Embryonic facial prominence (tissue), 1 donor: ENCODE measurements at regions not wholly inside any gene's neighbourhood (a gene's known extent, or its start where the extent isn't known, plus 50 kb on each side); places are given as distances from the start of the nearest gene placed in this dataset.

Experiments used
- DNase-seq: peaks from one replicate; pipeline ENCODE4 v3.0.0-alpha.2; 2016; ENCODE audit errors: extremely low spot score

DNA sequence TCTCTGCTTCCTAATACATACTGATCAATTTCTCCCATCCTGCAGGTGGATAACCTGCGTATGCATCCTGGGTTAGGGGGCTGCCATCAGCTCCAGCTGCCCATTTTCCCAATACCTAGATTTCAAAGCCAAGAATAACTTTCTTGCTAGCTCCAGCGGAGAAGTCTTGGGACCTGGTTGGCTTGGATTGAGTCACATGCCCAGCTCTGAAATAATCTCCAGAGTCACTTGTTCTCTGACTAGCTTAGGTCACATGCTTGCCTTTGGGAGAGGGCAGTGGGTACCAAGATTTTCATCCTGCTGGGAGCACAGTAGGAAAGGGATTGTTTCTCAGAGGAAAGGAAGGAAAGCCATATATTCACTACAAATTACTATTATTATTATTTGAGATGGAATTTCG, 70.0 kb upstream of the ELAC2 start:
- DNase-seq, result no peak

DNA sequence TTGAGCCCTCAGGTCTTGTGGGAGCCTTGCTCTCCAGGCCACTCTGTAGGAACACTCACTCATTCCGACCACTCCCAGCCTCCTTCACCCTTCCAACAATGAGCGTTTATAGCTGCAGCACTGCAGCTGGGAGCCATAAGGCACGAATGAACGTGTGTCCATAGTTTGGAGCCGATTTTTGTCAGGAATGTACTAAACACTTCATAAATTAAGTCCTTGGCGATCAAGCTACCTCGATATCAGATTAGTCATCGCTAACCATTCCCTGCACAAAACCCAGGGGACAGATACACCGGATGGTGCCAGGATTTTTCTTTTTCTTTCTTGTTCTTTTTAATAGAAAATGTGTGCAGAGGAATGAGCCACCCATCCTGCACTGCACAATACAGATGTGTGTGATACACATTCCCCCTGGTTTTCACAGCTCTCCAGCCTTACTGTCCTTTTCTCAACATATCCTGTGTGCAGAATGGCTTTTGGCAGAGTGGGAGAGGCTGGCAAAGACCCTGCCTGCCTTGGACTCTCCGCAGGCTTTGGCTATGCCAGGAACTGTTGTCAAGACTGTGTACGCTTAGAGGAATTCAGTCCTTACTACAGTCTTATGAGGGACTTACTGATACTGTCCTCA, 68.4 kb upstream of the ELAC2 start:
- no peak for DNase-seq

DNA sequence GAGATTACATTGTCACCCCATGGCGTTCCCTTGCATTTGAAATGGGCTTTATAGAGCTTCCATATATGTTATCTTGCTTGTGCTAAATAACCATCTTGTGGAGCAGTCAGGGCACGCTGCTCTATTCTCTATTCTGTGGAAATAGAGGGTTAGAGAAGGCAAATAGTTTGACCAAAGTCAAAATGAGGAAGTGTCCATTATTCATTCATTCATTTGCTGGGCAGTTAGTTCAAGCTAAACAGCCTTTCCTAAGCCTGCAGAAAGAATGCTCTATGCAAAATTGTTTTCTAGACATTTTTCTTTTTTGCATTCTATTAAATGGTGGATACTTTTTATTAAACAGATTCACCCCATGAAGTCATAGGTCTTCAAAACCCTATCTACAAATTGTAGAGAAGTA, 67.8 kb upstream of the ELAC2 start:
- no peak for DNase-seq

- no peak for DNase-seq
Measured at GRCh38 chr17:13084420-13084819, 66.6 kb upstream of the ELAC2 start.

GRCh38 chr17:13078591-13079385, 61.0 kb upstream of the ELAC2 start:
- no peak for DNase-seq

GRCh38 chr17:13076905-13077304, 59.1 kb upstream of the ELAC2 start:
- DNase-seq, result no peak

DNA sequence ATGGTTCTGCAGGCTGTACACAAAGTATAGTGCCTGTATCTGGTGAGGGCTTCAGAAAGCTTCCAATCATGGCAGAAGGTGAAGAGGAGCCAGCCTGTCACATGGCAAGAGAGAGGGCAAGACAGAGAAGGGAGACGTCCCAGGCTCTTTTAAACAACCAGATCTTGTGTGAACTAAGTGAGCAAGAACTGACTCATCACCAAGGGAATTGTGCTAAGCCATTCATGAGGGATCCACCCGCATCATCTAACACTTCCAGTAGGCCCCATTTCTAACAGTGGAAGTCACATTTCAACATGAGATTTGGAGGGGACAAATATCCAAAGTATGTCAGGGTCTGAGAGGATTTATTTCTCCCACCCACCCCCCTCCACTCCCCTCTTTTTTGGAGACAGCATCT, 56.2 kb upstream of the ELAC2 start:
- no peak for DNase-seq

DNA sequence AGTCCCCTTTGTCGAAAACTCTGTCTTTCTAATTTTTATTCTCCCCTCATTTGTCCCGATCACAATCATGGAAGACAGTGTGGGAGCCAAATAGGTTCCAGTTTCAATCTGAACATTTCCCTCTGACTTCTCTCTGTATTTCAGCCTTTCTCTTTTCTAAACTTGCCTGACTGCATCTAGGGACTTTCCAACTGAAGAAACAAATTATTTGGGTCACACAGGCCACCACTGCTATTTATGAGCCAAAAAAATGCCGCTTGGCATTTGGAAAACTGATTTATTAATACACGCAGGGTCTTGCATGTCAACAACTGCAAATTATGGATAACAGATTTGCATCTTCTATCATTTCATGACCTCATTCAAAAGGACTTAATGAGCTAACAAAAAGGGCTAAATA, 55.2 kb upstream of the ELAC2 start:
- no peak for DNase-seq

DNA sequence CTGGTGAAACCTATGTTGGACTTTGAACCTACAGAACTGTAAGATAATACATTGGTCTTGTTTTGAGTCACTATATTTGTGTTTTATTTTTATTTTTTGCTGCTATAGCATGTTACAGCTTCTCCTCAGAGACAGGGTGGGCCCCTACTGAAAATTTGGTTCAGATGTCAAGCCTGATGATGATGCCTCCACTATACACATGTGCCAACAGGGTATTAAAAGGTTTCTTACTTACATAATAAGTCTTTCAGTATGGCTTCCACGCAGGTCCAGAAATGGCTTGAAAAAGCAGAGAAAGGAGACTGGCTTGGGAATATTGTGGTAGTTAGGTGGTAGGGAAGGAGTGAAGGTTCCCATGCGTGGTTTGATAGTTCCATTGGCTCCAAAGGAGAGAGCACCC, 52.9 kb upstream of the ELAC2 start:
- no peak for DNase-seq

- no peak for DNase-seq
Measured at GRCh38 chr17:13067629-13068303, 49.9 kb upstream of the ELAC2 start.
